NCI-H226 (cell line): ENCODE measurements at regions not wholly inside any gene's neighbourhood (a gene's known extent, or its start where the extent isn't known, plus 50 kb on each side); places are given as distances from the start of the nearest gene placed in this dataset.
"Not testable (repeated sequence)": the region's sequence is repeated elsewhere in the genome, so short reads cannot be mapped to it uniquely, and the experiment has no call there.

Experiments
- DNase-seq: peaks from one replicate; pipeline ENCODE4 v3.0.0-alpha.2; 2015

DNA sequence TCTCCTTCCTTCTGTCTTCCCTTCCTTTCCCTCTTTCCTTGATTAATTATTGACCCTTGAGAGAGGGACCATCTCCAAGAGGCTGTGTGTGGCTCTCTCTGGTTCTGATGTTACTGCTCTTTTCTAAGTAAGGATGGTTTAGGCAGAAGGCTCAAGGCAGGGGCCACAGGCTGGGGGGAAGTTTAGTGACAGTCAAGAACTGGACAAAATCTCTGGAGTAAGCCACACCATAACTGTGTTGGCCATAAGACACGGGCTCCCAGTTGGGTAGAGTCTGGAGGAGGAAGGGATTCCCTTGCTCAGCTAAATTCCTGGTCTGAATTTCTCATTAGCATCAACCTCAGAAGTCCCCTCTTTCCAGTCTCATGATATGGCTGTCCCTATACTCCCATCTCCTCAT is 74.7 kb downstream of the BUD13 start:
- DNase-seq, result no peak

DNA sequence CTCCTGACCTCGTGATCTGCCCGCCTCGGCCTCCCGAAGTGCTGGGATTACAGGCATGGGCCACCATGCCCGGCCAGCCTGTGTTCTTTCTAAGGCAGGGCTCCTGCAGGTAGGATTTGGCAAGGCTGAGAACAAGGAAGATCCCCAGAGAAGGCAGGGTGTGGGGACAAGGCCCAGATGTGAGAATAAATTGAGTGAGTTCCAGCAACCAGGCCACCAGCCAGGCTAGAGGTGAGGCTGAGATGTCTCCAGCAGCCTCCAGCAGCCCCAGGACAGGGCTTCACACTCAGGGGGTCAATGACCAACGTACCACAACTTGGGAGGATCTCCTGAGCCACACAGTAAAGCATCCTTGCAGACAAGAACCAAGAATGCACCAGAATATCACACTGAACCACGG is 75.1 kb downstream of the BUD13 start:
- no peak for DNase-seq

DNA sequence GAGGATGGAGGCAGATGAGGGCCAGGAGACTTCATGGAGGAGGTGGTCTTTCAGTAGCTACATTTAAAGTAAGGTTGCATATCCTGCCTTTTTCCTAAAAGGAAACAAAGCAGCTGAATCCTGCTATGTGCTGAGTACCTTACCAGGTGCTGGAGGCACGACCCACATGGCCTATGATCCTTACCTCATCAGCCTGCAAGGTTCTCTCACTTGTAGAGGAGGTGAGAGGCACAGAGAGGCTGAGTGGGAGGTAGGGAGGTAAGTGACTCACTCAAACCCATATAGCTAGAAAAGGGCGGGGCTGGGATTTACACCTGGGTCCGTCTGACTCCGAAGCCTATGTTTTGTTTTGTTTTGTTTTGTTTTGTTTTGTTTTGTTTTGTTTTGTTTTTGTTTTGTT is 75.8 kb downstream of the BUD13 start:
- peak; percentile 18 for DNase-seq

DNA sequence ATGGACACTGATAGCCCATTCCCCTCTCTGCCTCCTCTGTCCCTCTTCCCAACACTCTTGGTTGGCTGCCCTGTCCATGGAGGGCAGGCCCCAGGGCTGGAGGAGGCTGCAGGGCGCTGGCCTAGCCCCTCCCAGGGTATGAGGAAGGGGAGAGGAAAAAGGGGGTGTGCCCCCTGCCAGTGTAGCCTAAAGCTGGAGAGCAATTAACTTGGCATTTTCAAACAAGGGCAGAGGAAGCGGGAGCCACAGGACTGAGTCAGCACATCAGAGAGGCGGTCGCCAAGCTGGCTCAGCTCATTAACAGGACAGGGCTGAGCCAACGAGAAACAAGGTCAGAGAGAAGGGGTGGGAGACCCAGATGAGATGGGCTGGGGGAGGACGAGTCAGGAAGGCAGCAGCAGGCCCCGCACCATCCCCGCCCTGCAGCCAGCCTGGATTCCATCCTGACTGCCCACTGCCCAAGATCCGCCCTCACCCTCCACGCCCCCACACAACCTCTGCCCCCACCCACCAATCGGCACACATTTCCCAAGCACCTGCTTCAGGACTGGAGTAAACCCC is 76.3 kb downstream of the BUD13 start:
- DNase-seq, result peak; percentile 51

DNA sequence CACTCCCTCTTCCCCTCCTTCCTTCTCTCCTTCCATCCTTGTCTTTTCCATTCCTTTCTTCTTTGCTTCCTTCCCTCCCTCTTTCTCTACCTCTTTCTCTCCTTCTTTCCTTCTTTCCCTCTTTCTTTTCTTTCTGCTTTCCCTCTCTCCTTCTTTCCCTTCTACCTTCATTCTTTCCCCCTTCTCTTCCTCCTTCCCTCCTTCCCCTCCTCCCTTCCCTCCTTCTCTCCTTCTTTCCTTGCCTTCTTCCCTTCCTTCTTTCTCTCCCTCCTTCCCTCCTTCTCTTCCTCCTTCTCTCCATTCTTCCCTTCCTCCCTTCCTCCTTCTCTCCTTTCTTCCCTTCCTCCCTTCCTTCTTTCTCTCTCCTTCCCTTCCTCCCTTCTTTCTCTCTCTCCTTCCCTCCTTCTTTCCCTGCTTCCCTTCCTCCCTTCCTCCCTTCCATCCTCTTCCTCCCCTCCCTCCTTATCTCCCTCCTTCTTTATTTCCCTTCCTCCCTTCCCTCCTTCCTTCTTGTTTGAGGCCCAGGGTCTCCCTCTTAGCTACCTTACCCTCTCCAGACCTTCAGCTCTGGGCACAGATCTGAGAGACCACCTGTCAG is 77.0 kb downstream of the BUD13 start:
- no peak for DNase-seq

DNA sequence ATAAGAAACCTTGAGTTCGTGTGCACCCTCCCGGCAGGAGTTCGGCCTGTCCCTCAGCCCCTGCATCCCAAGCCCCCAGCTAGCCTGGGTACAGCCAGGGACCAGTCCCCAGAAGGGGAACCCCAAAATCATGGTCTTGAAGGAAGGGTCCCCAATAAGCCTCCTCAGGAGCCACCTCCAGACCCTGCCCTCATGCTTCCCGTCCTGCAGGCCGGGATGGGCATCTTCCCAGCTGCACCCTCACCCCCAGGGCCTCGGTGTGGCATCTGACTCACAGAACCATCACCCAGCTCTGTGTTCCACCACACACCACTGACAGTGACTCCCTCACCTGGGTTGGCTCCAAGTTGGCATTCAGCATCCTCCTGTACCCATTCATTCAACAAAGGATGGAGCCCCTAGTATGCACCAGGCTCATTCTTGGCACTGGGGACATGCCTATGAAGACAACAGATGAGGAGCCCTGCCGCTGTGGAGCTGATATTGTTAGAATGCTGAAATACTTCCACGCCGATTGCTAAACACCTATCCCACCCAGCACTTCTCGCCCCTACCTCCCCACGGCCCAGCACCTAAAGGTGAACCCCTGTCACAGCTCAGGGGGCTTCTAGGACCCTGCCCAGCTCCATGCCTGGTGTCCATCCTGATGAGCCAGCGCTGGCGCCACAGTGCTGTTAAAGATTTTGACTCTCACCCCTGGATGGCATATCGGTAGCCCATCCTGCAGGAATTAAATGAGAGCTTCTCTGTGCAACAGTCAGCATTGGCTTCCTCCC is 77.8 kb downstream of the BUD13 start:
- no peak for DNase-seq

DNA sequence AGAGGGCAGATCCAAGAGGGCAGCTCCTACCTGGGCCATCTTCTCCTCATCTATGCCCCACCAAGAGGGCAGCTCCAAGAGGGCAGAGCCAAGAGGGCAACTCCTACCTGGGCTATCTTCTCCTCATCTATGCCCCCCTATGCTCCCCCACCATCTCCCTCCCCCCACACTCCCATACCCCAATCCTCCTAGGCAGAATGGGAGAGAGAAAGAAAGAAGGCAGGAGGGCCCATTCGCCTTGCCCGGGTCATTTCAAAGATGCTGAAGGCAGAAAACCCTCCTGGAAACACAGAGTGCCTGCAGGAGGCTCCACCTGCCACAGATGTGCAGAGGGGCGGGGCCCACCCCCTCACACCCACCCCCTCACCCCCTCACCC is 78.5 kb downstream of the BUD13 start:
- DNase-seq, result no peak

DNA sequence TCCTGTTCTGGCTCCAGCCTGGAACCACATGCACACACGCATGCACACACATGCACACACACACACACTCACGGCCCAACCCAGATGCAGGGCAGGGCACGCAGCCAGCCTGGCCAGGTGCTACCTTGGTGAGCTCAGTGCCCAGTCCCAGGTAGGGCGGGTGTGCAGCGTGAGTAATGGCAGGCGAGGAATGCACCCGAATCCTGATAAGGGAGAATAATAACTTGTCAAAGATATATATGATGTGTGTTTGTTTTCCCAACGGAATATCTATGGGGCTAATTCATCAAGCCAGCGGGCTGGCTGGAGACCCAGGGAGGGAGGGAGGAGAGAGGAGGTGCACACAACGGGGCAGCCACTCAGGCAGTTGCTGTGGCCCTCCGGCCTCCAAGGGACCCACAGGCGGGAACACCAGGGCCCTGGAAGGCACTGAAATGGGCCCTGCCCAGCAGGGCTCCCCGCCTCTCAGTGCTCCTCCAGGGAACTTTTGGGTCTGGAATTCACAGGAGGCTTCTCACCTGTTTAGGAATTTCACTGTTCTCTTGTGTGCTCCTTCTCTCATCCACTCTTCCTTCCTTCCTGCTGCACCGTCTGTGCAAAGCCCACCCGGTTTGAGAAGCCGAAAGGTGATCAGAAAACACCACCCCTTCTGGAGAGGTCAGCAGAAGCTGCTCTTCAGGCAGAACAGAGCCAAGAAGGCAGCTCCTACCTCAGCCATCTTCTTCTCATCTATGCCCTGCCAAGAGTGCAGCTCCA is 79.0 kb downstream of the BUD13 start:
- DNase-seq, result peak; percentile 84

DNA sequence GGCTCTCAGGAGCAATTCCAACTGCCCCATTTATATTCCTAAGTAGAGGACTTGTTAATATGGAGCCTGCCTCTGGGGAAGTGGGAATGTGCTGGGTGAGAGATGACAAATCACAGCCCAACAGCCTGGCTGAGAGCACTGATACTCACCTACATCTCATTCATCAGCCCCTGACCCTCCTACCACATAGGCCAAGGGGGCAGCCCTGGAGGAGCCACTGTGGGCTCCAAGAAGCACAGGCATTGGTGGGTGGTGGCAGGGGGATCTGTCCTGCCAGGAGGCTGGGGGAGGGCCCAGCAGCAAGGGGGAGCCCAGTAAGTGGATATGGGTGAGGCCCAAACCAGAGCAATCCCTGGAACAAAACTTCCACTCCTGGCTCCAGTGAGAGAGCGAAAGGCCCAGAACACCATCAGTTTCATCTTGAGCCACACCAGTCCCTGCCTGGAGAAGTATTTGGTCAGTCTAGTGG is 79.7 kb downstream of the BUD13 start:
- DNase-seq, result no peak

DNA sequence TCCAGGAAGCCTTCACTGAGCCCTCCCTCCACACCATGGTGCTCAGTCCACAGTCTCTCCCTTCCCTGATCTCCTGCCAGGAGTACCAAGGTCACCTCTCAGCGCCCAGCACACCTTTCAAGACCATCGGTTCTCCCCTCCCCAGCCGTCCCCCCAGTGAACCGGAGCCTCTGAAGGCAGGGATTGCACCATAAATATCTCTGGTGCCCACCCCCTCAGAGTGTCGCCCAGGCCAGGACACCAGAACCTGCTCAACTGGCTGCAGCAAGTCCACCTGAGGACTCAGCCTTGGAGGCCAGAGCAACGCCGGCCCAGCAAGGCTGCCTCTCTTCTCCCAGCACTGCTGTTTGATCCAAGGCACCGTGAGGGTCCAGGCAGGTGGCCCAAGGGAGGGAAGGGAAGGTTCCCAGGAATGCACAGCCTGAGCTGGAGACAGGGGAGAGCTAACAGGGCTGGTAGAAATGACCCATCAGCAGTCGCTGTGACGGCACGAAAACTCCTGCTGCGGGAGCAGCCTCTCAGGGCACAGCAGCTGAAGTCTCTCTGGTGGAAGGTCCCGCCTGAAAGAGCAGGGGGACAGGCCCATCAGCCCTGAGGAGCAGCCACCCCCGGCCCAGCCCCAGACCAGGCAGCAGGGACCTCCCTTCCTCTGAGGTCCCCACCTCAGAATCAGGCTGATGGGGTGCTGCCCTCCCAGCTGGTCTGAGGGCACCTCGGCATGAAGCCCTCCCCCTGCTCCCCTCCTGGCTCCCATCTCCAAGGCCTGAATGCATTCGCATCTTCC is 80.3 kb downstream of the BUD13 start:
- no peak for DNase-seq

DNA sequence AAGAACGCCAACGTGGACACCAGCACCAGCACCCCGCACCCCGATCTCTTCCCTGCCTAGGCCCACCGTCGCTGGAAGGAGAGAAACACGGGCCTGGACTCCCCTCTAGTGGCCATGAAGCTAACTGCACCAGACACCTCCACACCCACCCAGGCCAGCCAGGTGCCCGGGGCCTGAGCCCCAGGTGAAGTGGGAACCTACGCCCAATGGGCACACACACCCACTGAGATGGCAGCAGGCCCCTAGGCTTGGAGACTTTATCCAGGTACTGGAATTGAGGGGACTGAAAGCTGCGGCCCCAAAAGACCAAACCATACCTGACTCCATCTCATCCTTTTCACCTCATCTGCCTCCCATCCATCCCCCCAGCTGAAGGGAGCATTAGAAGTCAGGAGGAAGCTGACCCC is 81.0 kb downstream of the BUD13 start:
- DNase-seq, result no peak

DNA sequence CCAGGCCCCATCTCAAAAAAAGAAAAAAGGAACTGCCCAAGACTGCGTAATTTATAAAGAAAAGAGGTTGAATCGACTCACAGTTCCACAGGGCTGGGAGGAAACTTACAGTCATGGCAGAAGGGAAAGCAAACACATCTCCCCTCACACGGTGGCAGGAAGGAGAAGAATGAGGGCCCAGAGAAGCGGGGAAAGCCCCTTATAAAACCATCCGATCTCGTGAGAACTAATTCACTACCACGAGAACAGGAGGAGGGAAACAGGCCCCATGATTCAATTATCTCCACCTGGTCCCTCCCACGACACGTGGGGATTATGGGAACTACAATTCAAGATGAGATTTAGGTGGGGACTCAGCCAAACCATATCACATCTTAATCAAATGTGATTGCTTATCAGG is 82.2 kb downstream of the BUD13 start:
- DNase-seq, result no peak

DNA sequence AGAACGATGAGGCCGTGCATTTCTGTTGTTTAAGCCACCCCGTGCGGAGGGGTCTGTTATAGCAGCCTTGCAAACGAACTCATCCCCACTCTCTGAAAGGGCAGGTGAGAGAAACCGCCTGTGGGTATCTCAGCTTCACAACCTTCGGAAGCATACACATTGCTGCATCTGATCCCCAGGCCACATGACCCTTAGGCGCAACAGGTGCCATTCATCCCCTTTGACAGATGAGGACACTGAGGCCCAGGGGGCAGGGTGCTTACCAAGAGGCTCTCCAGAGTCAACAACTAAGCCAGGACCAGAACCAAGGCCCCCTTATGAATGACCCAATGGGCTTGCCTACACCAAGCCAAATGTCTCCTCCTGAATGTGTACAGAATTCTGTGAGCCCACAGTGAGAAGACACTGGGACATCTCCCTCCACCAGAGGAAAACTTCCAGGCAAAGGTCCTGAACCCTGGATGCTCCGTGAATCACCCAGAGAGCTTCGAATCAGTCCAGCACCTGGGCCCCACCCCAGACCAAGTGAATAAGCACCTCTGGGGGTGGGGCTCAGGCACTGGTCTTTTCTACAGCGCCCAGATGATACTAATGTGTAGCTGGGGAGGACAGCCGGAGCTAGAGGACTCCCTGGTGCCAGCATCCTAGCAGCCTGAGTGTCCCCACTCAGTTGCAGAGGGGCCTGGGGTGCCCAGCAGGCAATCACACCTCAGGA is 83.2 kb downstream of the BUD13 start:
- DNase-seq, result no peak

DNA sequence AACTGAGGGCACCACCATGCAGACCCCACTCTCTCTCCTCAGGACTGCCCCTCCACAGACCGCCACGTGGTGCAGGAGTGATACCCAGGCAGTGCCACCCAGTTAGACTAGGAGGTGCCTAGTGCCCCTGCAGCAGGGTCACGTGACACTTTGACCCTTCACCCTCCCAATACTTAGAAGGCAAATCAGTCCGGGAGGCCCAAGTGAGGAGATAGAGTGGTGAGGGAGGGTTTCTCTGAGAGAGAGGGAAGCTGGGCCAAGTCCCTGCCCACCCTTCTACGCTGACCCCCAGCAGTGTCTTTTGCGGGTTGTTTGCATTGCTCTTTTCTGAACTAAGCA is 84.6 kb downstream of the BUD13 start:
- no peak for DNase-seq

DNA sequence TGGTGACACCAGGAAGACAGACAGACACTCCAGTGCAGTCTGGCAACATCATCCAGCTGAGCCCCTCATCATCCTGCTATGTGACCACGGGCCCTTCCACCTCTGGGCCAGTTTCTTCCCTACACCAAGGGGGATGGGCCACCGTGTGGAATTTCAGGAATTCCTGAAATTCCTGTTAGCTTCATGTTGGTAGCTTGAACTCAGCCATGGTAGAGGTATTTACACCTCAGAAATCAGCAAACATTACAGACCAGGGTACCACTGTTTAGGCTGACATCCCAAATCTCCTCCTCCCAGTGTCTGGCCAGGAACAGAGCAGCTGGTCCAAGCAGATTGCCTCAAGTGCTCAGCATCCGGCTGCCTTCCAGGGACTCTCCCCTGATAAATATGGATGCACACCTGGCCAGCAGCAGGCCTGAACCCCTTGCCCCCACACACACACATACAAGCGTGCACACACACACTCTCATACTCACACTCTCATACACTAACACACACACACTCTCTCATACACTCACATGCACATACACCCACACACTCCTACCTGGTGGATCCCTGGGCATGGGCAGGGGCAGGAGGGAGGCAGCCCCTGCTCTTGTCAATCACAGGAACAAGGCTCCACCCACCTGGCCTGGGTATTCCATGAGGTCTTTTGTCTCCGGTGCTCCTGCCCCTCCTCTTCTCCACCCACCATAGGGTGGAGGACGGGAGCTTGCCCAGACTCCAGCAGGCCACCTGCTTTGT is 85.2 kb downstream of the BUD13 start:
- peak; percentile 13 for DNase-seq

DNA sequence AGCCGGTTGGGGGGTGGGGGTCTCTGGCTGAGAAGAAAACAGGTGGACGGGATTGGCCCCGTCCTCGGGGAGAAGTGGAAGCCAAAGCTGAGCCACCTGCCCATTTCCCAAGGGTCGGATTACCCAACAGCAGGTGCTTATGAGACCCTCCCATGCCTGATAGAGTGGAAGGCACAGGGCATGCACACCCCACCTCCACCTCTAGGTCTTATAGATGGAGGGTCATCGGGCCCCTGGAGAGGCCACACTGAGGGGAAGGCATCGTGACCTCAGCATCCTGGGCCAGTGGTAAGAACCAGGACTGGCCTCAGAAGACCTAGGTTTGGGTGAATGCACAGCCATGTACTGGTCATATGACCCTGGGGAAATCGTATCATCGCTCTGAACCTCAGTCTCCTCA is 85.9 kb downstream of the BUD13 start:
- DNase-seq, result no peak

DNA sequence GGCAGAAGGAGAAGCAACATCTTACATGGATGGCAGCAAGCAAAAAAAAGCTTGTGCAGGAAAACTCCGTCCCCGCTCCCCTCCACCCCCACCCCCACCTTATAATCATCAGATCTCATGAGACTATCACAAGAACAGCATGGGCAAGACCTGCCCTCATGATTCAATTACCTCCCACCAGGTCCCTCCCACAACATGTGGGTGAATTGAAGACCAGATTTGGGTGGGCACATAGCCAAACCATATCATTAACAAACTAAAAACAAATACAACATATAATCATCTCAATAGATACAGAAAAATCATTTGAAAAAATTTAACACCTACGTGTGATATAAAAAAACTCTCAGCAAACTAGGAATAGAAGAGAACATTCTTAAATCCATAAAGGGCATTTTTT is 88.8 kb downstream of the BUD13 start:
- no peak for DNase-seq

DNA sequence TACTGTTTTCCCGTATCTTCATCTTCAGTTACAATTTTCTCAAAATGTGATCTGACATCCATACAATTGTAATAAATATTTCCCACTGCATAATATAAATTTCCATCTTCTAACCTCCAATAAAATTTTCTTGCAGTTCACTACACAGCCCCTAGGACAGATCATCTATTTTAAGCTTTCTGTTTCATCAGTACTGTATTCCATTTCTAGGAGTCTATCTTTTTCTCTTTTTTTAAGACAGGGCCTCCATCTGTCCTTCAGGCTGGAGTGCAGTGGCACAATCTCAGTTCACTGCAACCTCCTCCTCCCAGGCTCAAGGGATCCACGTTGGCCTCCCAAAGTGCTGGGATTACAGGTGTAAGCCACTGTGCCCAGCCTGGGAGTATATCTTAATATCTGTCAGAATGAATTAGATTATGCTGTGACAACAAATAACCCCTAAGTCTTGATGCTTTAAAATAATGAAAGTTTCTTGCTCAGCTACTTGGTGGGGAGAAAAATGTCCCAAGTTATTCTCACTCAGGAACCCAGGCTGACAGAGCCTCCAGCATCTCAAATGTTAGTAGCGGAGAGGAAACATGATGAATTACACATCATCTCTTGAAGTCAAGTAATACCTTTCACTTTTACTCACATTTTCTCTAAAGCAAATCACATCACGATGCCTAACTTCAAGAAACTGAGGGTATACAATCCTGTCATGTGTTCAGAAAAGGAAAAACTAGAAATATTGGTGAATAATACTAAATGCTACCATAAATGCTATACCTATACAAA is 92.2 kb downstream of the BUD13 start:
- DNase-seq, result no peak

DNA sequence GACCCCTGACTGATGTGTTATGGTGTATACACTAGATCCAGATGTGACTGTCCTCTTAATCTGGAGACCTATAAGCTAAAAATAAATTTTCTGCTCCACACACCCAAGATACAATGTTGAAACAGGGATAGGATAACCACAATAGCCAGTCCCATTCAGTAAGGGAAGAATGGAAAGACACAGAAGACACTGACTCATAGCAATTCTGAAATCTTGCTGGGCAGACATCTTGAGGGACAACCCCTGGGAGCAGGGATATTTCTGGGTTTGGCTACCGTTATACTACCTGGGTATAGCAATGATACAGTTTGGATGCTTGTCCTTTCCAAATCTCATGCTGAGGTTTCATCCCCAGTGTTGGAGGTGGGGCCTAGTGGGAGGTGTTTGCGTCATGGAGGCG is 93.9 kb downstream of the BUD13 start:
- DNase-seq, result no peak

DNA sequence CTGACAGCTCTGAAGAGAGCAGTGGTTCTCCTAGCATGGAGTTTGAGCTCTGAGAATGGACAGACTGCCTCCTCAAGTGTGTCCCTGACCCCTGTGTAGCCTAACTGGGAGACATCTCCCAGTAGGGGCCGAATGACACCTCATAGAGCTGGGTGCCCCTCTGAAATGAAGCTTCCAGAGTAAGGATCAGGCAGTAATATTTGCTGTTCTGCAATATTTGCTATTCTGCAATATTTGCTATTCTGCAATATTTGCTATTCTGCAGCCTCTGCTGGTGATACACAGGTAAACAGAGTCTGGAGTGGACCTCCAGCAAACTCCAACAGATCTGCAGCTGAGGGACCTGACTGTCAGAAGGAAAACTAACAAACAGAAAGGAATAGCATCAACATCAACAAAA is 105.5 kb downstream of the BUD13 start:
- DNase-seq, result not testable (repeated sequence)
